ENCODE measurements at regions not wholly inside any gene's neighbourhood (a gene's known extent, or its start where the extent isn't known, plus 50 kb on each side); places are given as distances from the start of the nearest gene placed in this dataset.

DNA sequence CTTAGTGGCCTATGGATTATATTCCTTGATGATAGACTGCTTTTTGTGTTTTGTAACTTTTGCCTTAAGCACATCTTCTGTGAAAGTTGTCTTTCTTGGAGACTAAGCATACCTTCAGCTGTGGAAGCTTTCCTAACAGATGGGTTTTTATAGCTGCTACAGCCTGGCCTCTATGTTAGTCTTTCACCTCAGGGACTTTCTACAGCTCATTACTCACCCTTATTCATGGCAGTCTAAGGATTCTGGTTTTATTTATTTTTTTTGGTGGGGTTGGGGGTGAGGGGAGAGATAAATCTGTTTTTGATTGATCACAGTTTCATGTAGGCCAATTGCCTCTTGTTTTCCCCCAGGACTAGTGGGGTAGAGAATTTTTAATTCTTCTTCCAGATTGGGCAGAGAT lies 219.9 kb downstream of the DKK1 start:
- no peak for TF ChIP-seq Cebpa-rat (IDR thresholded peaks at IDR 0.05)
- H4K20me1 ChIP-seq, result no peaks in the 10 kb centered on the region
- no peaks in the 10 kb centered on the region for H3K36me3 ChIP-seq
- no peak overlapping the region for H3K4me3 ChIP-seq
- H3K27ac ChIP-seq, result no peak overlapping the region
- no peak overlapping the region for H3K4me2 ChIP-seq
- H3K4me1 ChIP-seq, result no peaks in the 10 kb centered on the region
- no peak overlapping the region for H3K9ac ChIP-seq
- H3K27me3 ChIP-seq, result no peaks in the 10 kb centered on the region
- H3K9me3 ChIP-seq (replicated peaks in 1 of 11), result peaks cover 0 to 3% (median 0%) of the 10 kb centered on the region in 11 experiments; a peak in 1 of 22 replicates

- Histone ChIP-seq H4K20me1 (no peaks in the 10 kb centered on the region), H3K4me2 (no peak overlapping the region), H3K27me3 (no peaks in the 10 kb centered on the region), H3K9ac (no peak overlapping the region), H3K27ac (no peak overlapping the region), H3K4me3 (no peak overlapping the region), H3K9me3 (replicated peaks in 1 of 11) (peaks cover 0 to 3% (median 0%) of the 10 kb centered on the region in 11 experiments; a peak in 1 of 22 replicates), H3K36me3 (no peaks in the 10 kb centered on the region), H3K4me1 (no peaks in the 10 kb centered on the region)
- TF ChIP-seq Cebpa-rat (IDR thresholded peaks at IDR 0.05), result no peak
Measured at GRCh38 chr10:52539463-52539862, 225.4 kb downstream of the DKK1 start.

- no peaks in the 10 kb centered on the region for H3K4me1 ChIP-seq
- no peaks in the 10 kb centered on the region for H3K27me3 ChIP-seq
- H3K9me3 ChIP-seq (replicated peaks in 1 of 11), result peaks cover 0 to 3% (median 0%) of the 10 kb centered on the region in 11 experiments; a peak in 1 of 22 replicates
- H4K20me1 ChIP-seq, result no peaks in the 10 kb centered on the region
- H3K4me2 ChIP-seq, result no peak overlapping the region
- no peaks in the 10 kb centered on the region for H3K36me3 ChIP-seq
- no peak overlapping the region for H3K9ac ChIP-seq
- H3K4me3 ChIP-seq, result no peak overlapping the region
- no peak for TF ChIP-seq Cebpa-rat (IDR thresholded peaks at IDR 0.05)
- no peak overlapping the region for H3K27ac ChIP-seq
Measured at GRCh38 chr10:52540479-52540984, 226.5 kb downstream of the DKK1 start.

DNA sequence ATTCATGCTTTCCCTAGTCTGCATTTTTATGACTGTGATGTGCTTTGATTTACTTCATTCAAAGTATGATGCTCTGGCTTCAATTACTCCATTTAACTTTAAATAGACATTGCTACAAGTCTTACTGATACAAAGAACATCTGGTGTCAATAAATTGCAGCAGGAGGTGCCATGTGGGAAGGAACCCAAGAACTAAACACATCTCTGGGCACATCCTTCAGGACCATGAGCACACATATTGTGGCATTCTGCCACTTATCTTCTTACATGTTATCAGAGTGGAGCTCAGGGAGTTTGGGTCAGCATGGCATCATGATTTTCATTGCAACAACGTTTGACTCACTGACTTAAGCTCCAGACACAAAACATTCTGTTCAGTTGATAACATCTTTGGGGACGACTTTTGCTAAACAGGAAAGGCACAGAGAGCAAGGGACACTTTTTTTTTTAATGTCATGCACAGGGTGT lies 227.0 kb downstream of the DKK1 start:
- Histone ChIP-seq H3K9me3 (replicated peaks in 1 of 11) (peaks cover 0 to 3% (median 0%) of the 10 kb centered on the region in 11 experiments; a peak in 1 of 22 replicates), H3K9ac (no peak overlapping the region), H3K36me3 (no peaks in the 10 kb centered on the region), H3K27ac (no peak overlapping the region), H3K4me3 (no peak overlapping the region), H4K20me1 (no peaks in the 10 kb centered on the region), H3K4me1 (no peaks in the 10 kb centered on the region), H3K27me3 (no peaks in the 10 kb centered on the region), H3K4me2 (no peak overlapping the region)
- no peak for TF ChIP-seq Cebpa-rat (IDR thresholded peaks at IDR 0.05)

DNA sequence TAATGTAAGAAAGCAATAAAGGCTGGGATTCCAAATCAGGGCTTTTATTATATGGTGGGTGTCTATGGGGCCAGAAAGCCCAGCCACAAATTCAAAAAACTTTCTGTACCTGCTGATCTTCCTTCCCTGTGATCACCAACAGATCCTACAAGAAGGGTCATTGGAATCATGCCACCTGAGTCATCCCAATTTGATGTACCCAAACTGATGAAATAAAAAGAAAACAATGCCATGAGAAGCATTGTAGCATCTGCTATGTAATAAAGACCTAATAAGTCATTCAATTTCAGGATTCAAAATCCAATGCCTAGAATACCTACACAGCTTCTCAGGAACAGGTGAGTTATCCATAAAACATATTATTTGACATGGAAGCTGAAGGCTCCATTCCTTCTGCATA lies 228.8 kb downstream of the DKK1 start:
- Histone ChIP-seq H3K27ac (no peak overlapping the region), H3K4me2 (no peak overlapping the region), H3K4me1 (peaks cover 0 to 6% (median 4%) of the 10 kb centered on the region in 10 experiments; a peak in 5 of 20 replicates), H4K20me1 (no peaks in the 10 kb centered on the region), H3K36me3 (no peaks in the 10 kb centered on the region), H3K27me3 (no peaks in the 10 kb centered on the region), H3K4me3 (no peak overlapping the region), H3K9ac (no peak overlapping the region), H3K9me3 (replicated peaks in 1 of 11) (peaks cover 0 to 12% (median 6%) of the 10 kb centered on the region in 11 experiments; a peak in 10 of 22 replicates)
- TF ChIP-seq Cebpa-rat (IDR thresholded peaks at IDR 0.05), result no peak

DNA sequence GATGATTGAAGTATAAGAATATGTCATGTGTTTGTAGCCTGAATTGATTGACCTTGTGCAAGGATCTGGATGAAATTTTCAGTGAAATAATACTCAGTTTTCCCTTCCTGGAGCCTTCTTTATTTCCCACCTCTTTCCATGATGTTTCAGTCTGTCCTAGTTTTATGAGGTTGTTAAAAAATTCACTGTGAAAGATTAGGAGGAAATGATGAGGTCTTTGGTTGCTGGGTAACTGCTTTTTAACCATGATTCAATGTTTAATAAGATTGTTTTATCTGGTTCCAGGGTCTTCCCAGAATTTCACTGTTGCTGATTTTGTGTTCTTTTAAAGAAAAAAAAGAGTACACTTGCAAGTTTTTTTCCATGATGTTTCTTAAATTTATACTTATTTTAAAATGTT lies 221.5 kb downstream of the MBL2 start:
- no peak for TF ChIP-seq Cebpa-rat (IDR thresholded peaks at IDR 0.05)
- H3K4me3 ChIP-seq, result no peak overlapping the region

DNA sequence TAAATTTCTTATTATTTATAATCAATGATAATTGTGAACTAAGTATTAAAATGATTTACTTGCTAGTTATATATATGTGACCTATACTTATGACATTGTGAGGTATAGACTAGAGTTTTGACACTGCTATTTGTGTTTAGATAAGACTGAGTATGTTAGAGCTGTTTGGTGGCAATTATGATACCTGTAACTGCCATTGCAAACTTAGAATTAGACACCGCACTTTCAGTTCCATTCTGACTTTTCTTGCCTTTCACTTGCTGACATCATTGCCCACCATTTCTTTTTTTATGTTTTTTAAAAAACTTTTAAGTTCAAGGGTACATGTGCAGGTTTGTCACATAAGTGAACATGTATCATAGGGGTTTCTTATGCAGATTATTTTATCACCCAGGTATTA lies 214.5 kb downstream of the MBL2 start:
- no peaks in the 10 kb centered on the region for H3K4me1 ChIP-seq
- H3K9ac ChIP-seq, result no peak overlapping the region
- H3K27me3 ChIP-seq, result no peaks in the 10 kb centered on the region
- H3K36me3 ChIP-seq, result peaks cover 0 to 47% (median 0%) of the 10 kb centered on the region in 11 experiments; a peak in 5 of 22 replicates
- no peak overlapping the region for H3K27ac ChIP-seq
- TF ChIP-seq Cebpa-rat (IDR thresholded peaks at IDR 0.05), result no peak
- no peaks in the 10 kb centered on the region for H4K20me1 ChIP-seq
- no peak overlapping the region for H3K4me2 ChIP-seq
- peaks cover 0 to 7% (median 0%) of the 10 kb centered on the region in 11 experiments; a peak in 1 of 22 replicates for H3K9me3 ChIP-seq (replicated peaks in 1 of 11)
- H3K4me3 ChIP-seq, result no peak overlapping the region

More for the DNA sequence above, 221.5 kb downstream of the MBL2 start:
- Histone ChIP-seq H3K4me1 (peaks cover 0 to 8% (median 4%) of the 10 kb centered on the region in 10 experiments; a peak in 5 of 20 replicates), H3K4me2 (no peak overlapping the region), H3K36me3 (peaks cover 0 to 31% (median 0%) of the 10 kb centered on the region in 11 experiments; a peak in 4 of 22 replicates), H3K27ac (no peak overlapping the region), H3K27me3 (no peaks in the 10 kb centered on the region), H4K20me1 (no peaks in the 10 kb centered on the region), H3K9ac (no peak overlapping the region), H3K9me3 (replicated peaks in 1 of 11) (peaks cover 0 to 18% (median 7%) of the 10 kb centered on the region in 11 experiments; a peak in 11 of 22 replicates)

DNA sequence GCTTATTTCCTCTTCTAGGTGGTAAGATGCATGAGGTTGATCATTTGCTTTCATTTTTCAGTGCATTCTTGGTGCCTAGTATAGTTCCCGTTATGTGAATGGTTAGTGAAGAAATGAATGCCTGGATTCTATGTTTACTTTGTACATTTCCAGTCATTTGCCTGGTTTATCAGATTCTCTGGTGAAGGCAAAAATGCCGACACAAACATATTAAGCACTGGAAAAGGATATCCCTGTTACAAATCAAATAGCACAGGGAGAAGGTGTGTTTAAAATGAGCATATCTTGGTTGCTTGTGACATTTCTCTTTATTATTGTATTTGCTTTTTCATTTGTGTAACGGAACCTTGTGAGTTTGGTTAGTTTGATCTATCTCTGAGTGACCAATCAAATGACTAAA lies 211.3 kb downstream of the MBL2 start:
- Histone ChIP-seq H3K9ac (no peak overlapping the region), H4K20me1 (no peaks in the 10 kb centered on the region), H3K4me1 (no peaks in the 10 kb centered on the region), H3K9me3 (replicated peaks in 1 of 11) (no peaks in the 10 kb centered on the region), H3K4me2 (no peak overlapping the region), H3K27me3 (no peaks in the 10 kb centered on the region), H3K36me3 (peaks cover 0 to 20% (median 0%) of the 10 kb centered on the region in 11 experiments; a peak in 4 of 22 replicates), H3K27ac (no peak overlapping the region), H3K4me3 (no peak overlapping the region)
- no peak for TF ChIP-seq Cebpa-rat (IDR thresholded peaks at IDR 0.05)

GRCh38 chr10:52563360-52563759 lies 209.2 kb downstream of the MBL2 start:
- Histone ChIP-seq H3K9ac (no peak overlapping the region), H3K4me1 (no peaks in the 10 kb centered on the region), H3K27me3 (no peaks in the 10 kb centered on the region), H3K36me3 (peaks cover 0 to 17% (median 0%) of the 10 kb centered on the region in 11 experiments; a peak in 4 of 22 replicates), H3K27ac (no peak overlapping the region), H3K4me2 (no peak overlapping the region), H3K9me3 (replicated peaks in 1 of 11) (no peaks in the 10 kb centered on the region), H4K20me1 (no peaks in the 10 kb centered on the region), H3K4me3 (no peak overlapping the region)
- TF ChIP-seq Cebpa-rat (IDR thresholded peaks at IDR 0.05), result no peak
